BJ (cell line): ENCODE measurements at regions not wholly inside any gene's neighbourhood (a gene's known extent, or its start where the extent isn't known, plus 50 kb on each side); places are given as distances from the start of the nearest gene placed in this dataset.

ENCODE experiments used
- CTCF ChIA-PET: fragments of 350-600 bp; formaldehyde crosslinking; extraction: SDS; loops from one replicate; lab custom pipeline; 2021; ENCODE audit warnings: antibody characterized with exemption, inconsistent platforms; lab: Yijun Ruan, JAX
- POLR2A ChIA-PET: fragments of 300-600 bp; sonication (Branson Sonifier 250); formaldehyde crosslinking; extraction: SDS; loops from one replicate; lab custom pipeline; 2021; ENCODE audit warnings: antibody characterized with exemption; lab: Charles Lee
- DNase-seq: peaks from one replicate; pipeline ENCODE4 v3.0.0-alpha.2; 2011; ENCODE audit warnings: low read depth
- H3K27me3 ChIP-seq: 2 replicates; pipeline ENCODE4 v1.6.0; 2011; ENCODE audit warnings: low read length; ENCODE audit not compliant: control insufficient read depth, insufficient read depth
- H3K36me3 ChIP-seq: 2 replicates; pipeline ENCODE4 v1.5.1; 2011; ENCODE audit warnings: low read length; ENCODE audit not compliant: control insufficient read depth, insufficient read depth
- H3K4me3 ChIP-seq: 2 replicates; pipeline ENCODE4 v1.5.1; 2011; ENCODE audit warnings: low read depth, mild to moderate bottlenecking, control low read depth, low read length
- TF ChIP-seq, protein P1 (sequence below): IDR thresholded peaks from 2 replicates; pipeline ENCODE4 v1.5.1; 2011; ENCODE audit warnings: low read depth, mild to moderate bottlenecking, control low read depth, inconsistent platforms, low read length, moderate library complexity; ENCODE audit not compliant: insufficient read depth

GRCh38 chr16:86344586-86344871 is 165.8 kb upstream of the FOXF1 start:
- TF ChIP-seq, protein P1, sequence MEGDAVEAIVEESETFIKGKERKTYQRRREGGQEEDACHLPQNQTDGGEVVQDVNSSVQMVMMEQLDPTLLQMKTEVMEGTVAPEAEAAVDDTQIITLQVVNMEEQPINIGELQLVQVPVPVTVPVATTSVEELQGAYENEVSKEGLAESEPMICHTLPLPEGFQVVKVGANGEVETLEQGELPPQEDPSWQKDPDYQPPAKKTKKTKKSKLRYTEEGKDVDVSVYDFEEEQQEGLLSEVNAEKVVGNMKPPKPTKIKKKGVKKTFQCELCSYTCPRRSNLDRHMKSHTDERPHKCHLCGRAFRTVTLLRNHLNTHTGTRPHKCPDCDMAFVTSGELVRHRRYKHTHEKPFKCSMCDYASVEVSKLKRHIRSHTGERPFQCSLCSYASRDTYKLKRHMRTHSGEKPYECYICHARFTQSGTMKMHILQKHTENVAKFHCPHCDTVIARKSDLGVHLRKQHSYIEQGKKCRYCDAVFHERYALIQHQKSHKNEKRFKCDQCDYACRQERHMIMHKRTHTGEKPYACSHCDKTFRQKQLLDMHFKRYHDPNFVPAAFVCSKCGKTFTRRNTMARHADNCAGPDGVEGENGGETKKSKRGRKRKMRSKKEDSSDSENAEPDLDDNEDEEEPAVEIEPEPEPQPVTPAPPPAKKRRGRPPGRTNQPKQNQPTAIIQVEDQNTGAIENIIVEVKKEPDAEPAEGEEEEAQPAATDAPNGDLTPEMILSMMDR: no peak
- no peak overlapping the region for H3K4me3 ChIP-seq
- ChIA-PET CTCF (interaction anchor here (0.8 to 1.3 kb wide), 2 partner anchors 10 to 174 kb away, joined by 3 to 4 read pairs; no protein-coding TSS in a partner anchor), POLR2A (no interaction called here)
- no peak for DNase-seq
- H3K27me3 ChIP-seq: no peaks in the 10 kb centered on the region
- no peaks in the 10 kb centered on the region for H3K36me3 ChIP-seq

DNA sequence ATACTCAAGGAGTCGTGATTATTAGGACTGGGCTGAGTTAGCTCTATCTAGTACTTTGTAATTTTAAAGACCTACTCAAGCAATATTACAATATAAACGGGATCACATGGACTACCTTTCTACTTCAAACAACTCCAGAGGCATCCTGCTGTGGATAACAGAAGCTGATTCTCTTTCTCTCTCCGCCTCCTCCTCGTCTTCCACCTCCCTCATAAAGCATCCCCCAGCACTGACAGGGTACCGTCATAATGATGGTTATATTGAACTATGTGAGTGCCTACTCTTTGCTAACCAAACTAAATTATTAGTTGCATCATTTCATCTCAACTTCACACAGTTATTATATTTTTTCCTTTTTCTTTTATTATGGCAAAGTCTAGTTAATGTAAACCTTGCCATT is 165.4 kb upstream of the FOXF1 start:
- no peaks in the 10 kb centered on the region for H3K36me3 ChIP-seq
- DNase-seq: no peak
- no peak overlapping the region for H3K4me3 ChIP-seq
- ChIA-PET POLR2A (no interaction called here), CTCF (interaction anchor here (0.8 to 1.3 kb wide), 2 partner anchors 9 to 173 kb away, joined by 3 to 4 read pairs; no protein-coding TSS in a partner anchor)
- no peaks in the 10 kb centered on the region for H3K27me3 ChIP-seq
- TF ChIP-seq, protein P1: no peak

GRCh38 chr16:86345516-86345915 is 164.8 kb upstream of the FOXF1 start:
- TF ChIP-seq, protein P1: no peak
- POLR2A ChIA-PET: no interaction called here
- Histone ChIP-seq H3K27me3 (no peaks in the 10 kb centered on the region), H3K4me3 (no peak overlapping the region), H3K36me3 (no peaks in the 10 kb centered on the region)
- CTCF ChIA-PET: no interaction called here
- no peak for DNase-seq

DNA sequence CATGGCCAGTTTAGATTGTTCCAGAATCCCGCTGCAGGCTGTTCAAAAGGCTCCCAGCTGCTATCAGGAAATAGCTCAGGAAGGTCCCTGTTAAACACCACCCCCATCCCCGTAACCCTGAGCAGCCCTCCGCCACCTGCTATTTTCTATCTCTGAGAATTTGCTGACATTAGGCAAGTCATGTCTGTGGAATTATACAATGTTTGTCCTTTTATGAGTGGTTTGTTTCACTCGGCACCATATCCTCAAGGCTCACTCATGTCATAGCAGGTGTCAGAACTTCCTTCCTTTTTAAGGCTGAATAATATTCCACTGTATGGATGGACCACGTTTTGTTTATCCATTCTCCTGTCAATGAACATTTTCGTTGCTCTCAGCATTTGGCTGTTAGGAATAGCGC is 164.3 kb upstream of the FOXF1 start:
- H3K27me3 ChIP-seq: no peaks in the 10 kb centered on the region
- TF ChIP-seq, protein P1: no peak
- no peak overlapping the region for H3K4me3 ChIP-seq
- POLR2A ChIA-PET: no interaction called here
- H3K36me3 ChIP-seq: no peaks in the 10 kb centered on the region
- CTCF ChIA-PET: interaction anchor here (0.6 to 2.0 kb wide), 2 partner anchors 172 to 273 kb away, joined by 3 to 6 read pairs; no protein-coding TSS in a partner anchor
- no peak for DNase-seq

DNA sequence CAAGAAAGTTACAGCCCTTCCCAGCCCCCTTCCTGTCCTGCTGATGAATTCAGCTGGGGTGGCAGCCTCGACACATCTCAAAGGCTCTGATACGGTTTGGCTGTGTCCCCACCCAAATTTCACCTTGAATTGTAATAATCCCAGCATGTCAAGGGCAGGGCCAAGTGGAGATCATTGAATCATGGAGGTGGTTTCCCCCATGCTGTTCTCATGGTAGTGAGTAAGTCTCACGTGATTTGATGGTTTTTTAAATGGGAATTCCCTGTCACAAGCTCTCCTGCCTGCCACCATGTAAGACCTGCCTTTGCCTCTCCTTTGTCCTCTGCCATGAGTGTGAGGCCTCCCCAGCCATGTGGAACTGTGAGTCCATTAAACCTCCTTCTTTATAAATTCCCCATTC is 163.2 kb upstream of the FOXF1 start:
- no peaks in the 10 kb centered on the region for H3K27me3 ChIP-seq
- H3K36me3 ChIP-seq: no peaks in the 10 kb centered on the region
- DNase-seq: no peak
- POLR2A ChIA-PET: no interaction called here
- H3K4me3 ChIP-seq: no peak overlapping the region
- CTCF ChIA-PET: interaction anchor here (2.0 kb wide), 1 partner anchor 171 kb away, joined by 6 read pairs; no protein-coding TSS in a partner anchor
- TF ChIP-seq, protein P1: no peak
